NB4 (cell line): ENCODE measurements at regions not wholly inside any gene's neighbourhood (a gene's known extent, or its start where the extent isn't known, plus 50 kb on each side); places are given as distances from the start of the nearest gene placed in this dataset.

Experiments used
- DNase-seq: peaks from one replicate; pipeline ENCODE4 v3.0.0; 2010; ENCODE audit warnings: low read depth
- H3K4me3 ChIP-seq: one replicate; pipeline ENCODE4 v1.5.1; 2011; ENCODE audit warnings: mild to moderate bottlenecking, low read depth, low read length, moderate library complexity
- MYC ChIP-seq: IDR thresholded peaks from 2 replicates; pipeline ENCODE4 v1.6.1; 2011; ENCODE audit warnings: low read depth, low read length
- POLR2A ChIP-seq: IDR thresholded peaks from 2 replicates; pipeline ENCODE4 v1.6.1; 2011; ENCODE audit warnings: mild to moderate bottlenecking; ENCODE audit not compliant: insufficient read length; ENCODE audit errors: extremely low read depth
- TF ChIP-seq, protein P1 (sequence below): IDR thresholded peaks from 2 replicates; pipeline ENCODE4 v1.6.1; 2011; ENCODE audit warnings: low read depth, low read length
- TF ChIP-seq, protein P2 (sequence below): IDR thresholded peaks from one replicate; pipeline ENCODE4 v1.5.1; 2012; ENCODE audit warnings: low read depth, low read length

DNA sequence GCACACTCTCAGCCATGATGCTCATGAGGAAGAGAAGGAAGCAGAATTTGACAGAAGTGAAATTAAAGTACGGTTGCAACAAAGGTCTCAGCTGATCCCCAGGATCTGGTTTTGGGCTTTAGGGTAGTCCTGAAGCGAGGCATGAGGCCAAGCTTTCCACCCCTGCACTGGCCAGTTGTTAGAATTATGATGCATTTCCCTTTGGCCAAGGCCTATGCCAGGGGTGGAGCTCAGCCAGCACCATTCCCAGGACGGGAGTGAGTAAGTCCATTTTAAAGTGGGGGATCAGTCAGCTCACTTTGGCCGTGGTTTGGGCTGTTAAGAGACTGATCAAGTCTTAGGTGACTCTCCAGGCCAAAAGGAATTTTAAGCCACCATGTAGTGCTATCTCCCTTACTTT lies 314.5 kb upstream of the MMADHC start:
- no peak for DNase-seq
- TF ChIP-seq, protein P1, sequence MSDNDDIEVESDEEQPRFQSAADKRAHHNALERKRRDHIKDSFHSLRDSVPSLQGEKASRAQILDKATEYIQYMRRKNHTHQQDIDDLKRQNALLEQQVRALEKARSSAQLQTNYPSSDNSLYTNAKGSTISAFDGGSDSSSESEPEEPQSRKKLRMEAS = no peak
- TF ChIP-seq, protein P2, sequence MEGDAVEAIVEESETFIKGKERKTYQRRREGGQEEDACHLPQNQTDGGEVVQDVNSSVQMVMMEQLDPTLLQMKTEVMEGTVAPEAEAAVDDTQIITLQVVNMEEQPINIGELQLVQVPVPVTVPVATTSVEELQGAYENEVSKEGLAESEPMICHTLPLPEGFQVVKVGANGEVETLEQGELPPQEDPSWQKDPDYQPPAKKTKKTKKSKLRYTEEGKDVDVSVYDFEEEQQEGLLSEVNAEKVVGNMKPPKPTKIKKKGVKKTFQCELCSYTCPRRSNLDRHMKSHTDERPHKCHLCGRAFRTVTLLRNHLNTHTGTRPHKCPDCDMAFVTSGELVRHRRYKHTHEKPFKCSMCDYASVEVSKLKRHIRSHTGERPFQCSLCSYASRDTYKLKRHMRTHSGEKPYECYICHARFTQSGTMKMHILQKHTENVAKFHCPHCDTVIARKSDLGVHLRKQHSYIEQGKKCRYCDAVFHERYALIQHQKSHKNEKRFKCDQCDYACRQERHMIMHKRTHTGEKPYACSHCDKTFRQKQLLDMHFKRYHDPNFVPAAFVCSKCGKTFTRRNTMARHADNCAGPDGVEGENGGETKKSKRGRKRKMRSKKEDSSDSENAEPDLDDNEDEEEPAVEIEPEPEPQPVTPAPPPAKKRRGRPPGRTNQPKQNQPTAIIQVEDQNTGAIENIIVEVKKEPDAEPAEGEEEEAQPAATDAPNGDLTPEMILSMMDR = no peak
- no peak for TF ChIP-seq POLR2A
- TF ChIP-seq MYC = no peak
- no peak overlapping the region for H3K4me3 ChIP-seq

DNA sequence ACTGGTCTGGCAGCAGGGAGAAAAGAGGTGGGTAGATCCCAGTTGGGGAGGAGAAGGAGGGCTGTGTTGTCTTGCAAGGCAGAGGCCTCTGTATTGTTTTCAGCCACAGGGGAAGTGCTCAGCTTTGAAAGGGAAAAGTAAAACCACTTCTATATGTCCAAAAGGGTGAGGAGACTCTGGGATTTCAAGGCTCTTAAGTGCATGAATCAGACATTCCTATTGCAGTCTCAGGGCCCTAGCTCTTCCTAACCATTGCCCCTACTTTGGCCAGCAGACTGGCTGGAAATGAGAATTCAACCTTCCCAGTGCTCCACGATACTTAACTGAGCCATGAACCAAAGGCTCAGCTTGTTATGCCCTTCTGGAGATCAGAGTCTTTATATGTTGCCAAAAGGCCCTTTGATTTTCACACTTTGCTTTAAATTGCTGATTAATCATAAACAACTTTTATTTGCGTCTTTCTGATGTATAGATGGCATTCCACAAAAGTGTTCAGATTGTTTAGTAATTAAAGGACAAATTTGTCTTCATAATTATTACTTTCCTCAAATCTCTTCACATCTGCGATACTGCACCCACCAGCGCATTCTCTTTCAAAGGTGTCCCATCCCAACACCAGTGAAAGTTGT lies 313.8 kb upstream of the MMADHC start:
- no peak for DNase-seq
- TF ChIP-seq POLR2A (no peak), MYC (no peak)
- TF ChIP-seq, protein P2 = no peak
- TF ChIP-seq, protein P1 = no peak
- H3K4me3 ChIP-seq = no peak overlapping the region

DNA sequence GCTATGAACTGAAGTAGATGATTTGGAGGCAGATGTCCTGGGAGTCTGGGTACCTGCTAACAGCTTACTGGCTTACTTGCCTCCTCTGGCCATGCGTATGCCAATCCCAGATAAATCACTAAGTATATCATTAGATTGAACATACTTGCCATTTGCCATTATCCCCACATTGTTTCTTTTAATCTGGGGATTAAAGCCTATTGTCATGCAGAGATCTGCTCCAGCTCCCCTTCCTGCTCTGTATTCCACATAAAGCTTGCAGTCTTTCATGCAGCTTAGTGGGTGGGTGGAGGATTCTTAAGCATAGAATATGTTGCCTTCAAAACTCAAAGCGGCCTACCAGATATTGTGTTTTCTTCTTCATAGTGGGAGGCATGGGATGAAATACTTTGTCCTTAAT lies 311.8 kb upstream of the MMADHC start:
- TF ChIP-seq, protein P2 = no peak
- no peak for TF ChIP-seq MYC
- TF ChIP-seq, protein P1 = no peak
- TF ChIP-seq POLR2A = no peak
- no peak overlapping the region for H3K4me3 ChIP-seq
- no peak for DNase-seq

DNA sequence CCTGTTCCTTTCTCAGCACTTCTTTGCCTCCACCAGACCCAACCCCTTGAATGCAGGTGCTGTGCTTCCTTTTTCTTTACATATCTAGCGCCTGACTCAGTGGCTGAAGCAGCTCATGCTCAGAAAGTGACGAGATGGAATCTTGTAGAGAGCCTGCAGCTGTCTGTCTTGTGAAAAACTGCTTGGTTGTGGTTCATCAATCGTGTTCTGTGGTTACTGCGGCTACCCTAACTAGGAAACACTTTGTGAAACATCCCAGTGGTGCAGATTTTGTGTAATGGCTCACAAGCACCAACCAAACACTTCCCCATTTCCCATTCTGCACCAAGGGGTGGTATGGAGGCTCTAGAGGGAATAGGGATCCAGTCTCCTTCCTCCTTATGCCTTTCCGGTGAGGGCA lies 307.2 kb upstream of the MMADHC start:
- TF ChIP-seq, protein P2 = no peak
- TF ChIP-seq POLR2A (no peak), MYC (no peak)
- TF ChIP-seq, protein P1 = no peak
- no peak overlapping the region for H3K4me3 ChIP-seq
- DNase-seq = peak; percentile 91

DNA sequence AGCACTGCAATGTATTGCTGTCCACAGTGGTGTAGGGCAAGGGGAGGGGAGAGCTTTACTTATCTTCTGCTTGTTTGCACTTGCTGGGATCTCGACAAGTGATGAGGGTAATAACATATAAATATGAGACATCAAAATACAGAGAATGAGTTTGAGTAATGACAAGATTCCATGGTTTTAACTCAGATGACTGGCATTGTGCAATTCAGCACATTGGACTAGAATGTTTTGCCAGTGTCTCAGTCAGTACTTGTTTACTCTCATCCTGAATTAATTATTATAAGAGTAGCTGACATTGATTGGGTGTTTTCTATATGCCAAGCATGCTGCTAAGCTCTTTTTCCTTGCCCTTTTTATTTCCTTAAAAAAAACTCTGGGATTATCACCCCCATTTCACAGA lies 306.7 kb upstream of the MMADHC start:
- TF ChIP-seq, protein P2 = no peak
- TF ChIP-seq POLR2A (no peak), MYC (no peak)
- TF ChIP-seq, protein P1 = no peak
- no peak for DNase-seq
- H3K4me3 ChIP-seq = no peak overlapping the region
